IMR-90 (cell line): ENCODE measurements at regions not wholly inside any gene's neighbourhood (a gene's known extent, or its start where the extent isn't known, plus 50 kb on each side); places are given as distances from the start of the nearest gene placed in this dataset.

Source experiments
- ATAC-seq: fragments of 200-7000 bp; cut with Tn5 transposase; 2 replicates; pipeline ENCODE4 v1.9.1; 2020; ENCODE audit warnings: low read depth, mild to moderate bottlenecking, moderate library complexity
- BruUV-seq: library from RNA; stranded (reverse); fragments of 400-500 nt; replicated peaks from 2 replicates; lab custom pipeline; 2021; lab: Mats Ljungman, UMichigan
- CTCF ChIA-PET: fragments of 300-600 bp; formaldehyde crosslinking; extraction: SDS; loops from one replicate; lab custom pipeline; 2021; ENCODE audit warnings: antibody characterized with exemption; lab: Yijun Ruan, JAX
- POLR2A ChIA-PET: fragments of 300-600 bp; sonication (Branson Sonifier 250); formaldehyde crosslinking; loops from one replicate; lab custom pipeline; 2022; ENCODE audit warnings: antibody characterized with exemption; ENCODE audit not compliant: unreplicated experiment; lab: Charles Lee
- DNase-seq: peaks from one replicate; pipeline ENCODE4 v3.0.0; 2013
- H2AFZ ChIP-seq: replicated peaks from 2 replicates; pipeline ENCODE3; 2013; ENCODE audit warnings: low read length, mild to moderate bottlenecking; ENCODE audit not compliant: poor library complexity
- H2AK5ac ChIP-seq: 2 replicates; pipeline ENCODE4 v1.6.1; 2013; ENCODE audit warnings: low read depth, low read length, inconsistent platforms
- H2AK9ac ChIP-seq: replicated peaks from 2 replicates; pipeline ENCODE3; 2013; ENCODE audit warnings: mild to moderate bottlenecking, low read depth, low read length, moderate library complexity; ENCODE audit not compliant: poor library complexity
- H2BK120ac ChIP-seq: 2 replicates; pipeline ENCODE4 v1.6.1; 2013; ENCODE audit warnings: low read depth, low read length, inconsistent platforms
- H2BK15ac ChIP-seq: 3 replicates; pipeline ENCODE4 v1.6.1; 2013; ENCODE audit warnings: low read depth, low read length, inconsistent platforms
- H2BK20ac ChIP-seq: 2 replicates; pipeline ENCODE4 v1.6.1; 2013; ENCODE audit warnings: low read depth, mild to moderate bottlenecking, inconsistent platforms, low read length, moderate library complexity
- H2BK5ac ChIP-seq: 2 replicates; pipeline ENCODE4 v1.6.1; 2013; ENCODE audit warnings: mild to moderate bottlenecking, low read depth, low read length, inconsistent platforms; ENCODE audit not compliant: poor library complexity, severe bottlenecking
- H3K14ac ChIP-seq: replicated peaks from 2 replicates; pipeline ENCODE4 v1.6.1; 2013; ENCODE audit warnings: low read depth, low read length, inconsistent platforms
- H3K18ac ChIP-seq: 2 replicates; pipeline ENCODE4 v1.6.1; 2013; ENCODE audit warnings: low read depth, low read length, control low read depth
- H3K23ac ChIP-seq: 2 replicates; pipeline ENCODE4 v1.6.1; 2013; ENCODE audit warnings: low read depth, low read length, inconsistent platforms
- H3K27ac ChIP-seq: 2 replicates; pipeline ENCODE4 v1.5.1; 2013; ENCODE audit warnings: mild to moderate bottlenecking, control low read depth, low read length; ENCODE audit not compliant: insufficient read depth
- H3K27me3 ChIP-seq: 2 replicates; pipeline ENCODE4 v1.6.1; 2013; ENCODE audit warnings: low read length; ENCODE audit not compliant: control insufficient read depth, insufficient read depth
- H3K36me3 ChIP-seq: 2 replicates; pipeline ENCODE4 v1.6.1; 2013; ENCODE audit warnings: low read length, mixed read lengths; ENCODE audit not compliant: control insufficient read depth, insufficient read depth
- H3K4ac ChIP-seq: 2 replicates; pipeline ENCODE4 v1.6.1; 2013; ENCODE audit warnings: low read depth, low read length, inconsistent platforms
- H3K4me1 ChIP-seq: 2 replicates; pipeline ENCODE4 v1.6.1; 2013; ENCODE audit warnings: low read length, mixed read lengths; ENCODE audit not compliant: control insufficient read depth, insufficient read depth
- H3K4me2 ChIP-seq: 2 replicates; pipeline ENCODE4 v1.6.1; 2013; ENCODE audit warnings: low read depth, mild to moderate bottlenecking, control low read depth, low read length, moderate library complexity
- H3K4me3 ChIP-seq: 2 replicates; pipeline ENCODE4 v1.5.1; 2013; ENCODE audit warnings: low read depth, mild to moderate bottlenecking, control low read depth, low read length, moderate library complexity; ENCODE audit not compliant: insufficient read depth
- H3K56ac ChIP-seq: 2 replicates; pipeline ENCODE4 v1.6.1; 2013; ENCODE audit warnings: low read length, inconsistent platforms; ENCODE audit not compliant: insufficient read depth; ENCODE audit errors: extremely low read depth
- H3K79me1 ChIP-seq, 2 experiments: 2 replicates each; pipeline ENCODE4 v1.6.1; 2013; ENCODE audit warnings: low read length in 2 of 2, inconsistent platforms in 1 of 2, low read depth in 1 of 2
- H3K9ac ChIP-seq: 2 replicates; pipeline ENCODE4 v1.6.1; 2013; ENCODE audit warnings: low read depth, low read length, control low read depth
- H3K9me1 ChIP-seq: 2 replicates; pipeline ENCODE4 v1.6.1; 2013; ENCODE audit warnings: low read length, inconsistent platforms; ENCODE audit not compliant: insufficient read depth
- H3K9me3 ChIP-seq: 2 replicates; pipeline ENCODE4 v1.6.1; 2013; ENCODE audit warnings: low read length; ENCODE audit not compliant: control insufficient read depth, insufficient read depth
- H4K20me1 ChIP-seq: 2 replicates; pipeline ENCODE4 v1.6.1; 2013; ENCODE audit warnings: low read length, inconsistent platforms; ENCODE audit not compliant: insufficient read depth
- H4K5ac ChIP-seq: 2 replicates; pipeline ENCODE4 v1.6.1; 2013; ENCODE audit warnings: mild to moderate bottlenecking, low read depth, low read length, control low read depth
- H4K8ac ChIP-seq, 2 experiments: 2 replicates each; pipeline ENCODE4 v1.6.1; 2013; ENCODE audit warnings: low read depth in 2 of 2, low read length in 2 of 2, control low read depth in 1 of 2, inconsistent platforms in 1 of 2
- H4K91ac ChIP-seq: 2 replicates; pipeline ENCODE4 v1.6.1; 2013; ENCODE audit warnings: low read depth, low read length, inconsistent platforms; ENCODE audit not compliant: insufficient read depth
- BHLHE40 ChIP-seq: fragments of 150-350 bp; IDR thresholded peaks from 2 replicates; pipeline ENCODE4 v1.6.1; 2016; ENCODE audit warnings: mild to moderate bottlenecking, low read depth, low read length
- CEBPB ChIP-seq: IDR thresholded peaks from 2 replicates; pipeline ENCODE4 v1.6.1; 2012; ENCODE audit warnings: low read depth, low read length, improper control_type of control experiment
- CHD1 ChIP-seq: IDR thresholded peaks from 2 replicates; pipeline ENCODE4 v1.6.1; 2012; ENCODE audit warnings: low read depth, low read length, improper control_type of control experiment
- FOS ChIP-seq: fragments of 150-350 bp; IDR thresholded peaks from 2 replicates; pipeline ENCODE4 v1.6.1; 2016; ENCODE audit warnings: low read depth, low read length
- MAFK ChIP-seq: IDR thresholded peaks from 2 replicates; pipeline ENCODE4 v1.6.1; 2012; ENCODE audit warnings: low read depth, low read length, improper control_type of control experiment
- MAZ ChIP-seq: IDR thresholded peaks from 2 replicates; pipeline ENCODE4 v1.6.1; 2012; ENCODE audit warnings: low read depth, mild to moderate bottlenecking, low read length, improper control_type of control experiment, moderate library complexity, borderline replicate concordance
- MXI1 ChIP-seq: IDR thresholded peaks from 2 replicates; pipeline ENCODE4 v1.6.1; 2012; ENCODE audit warnings: low read depth, mild to moderate bottlenecking, low read length, moderate library complexity, borderline replicate concordance
- NFE2L2 ChIP-seq: fragments of 150-350 bp; IDR thresholded peaks from 2 replicates; pipeline ENCODE4 v1.6.1; 2016; ENCODE audit warnings: low read depth, mild to moderate bottlenecking, low read length
- POLR2A ChIP-seq: IDR thresholded peaks from 2 replicates; pipeline ENCODE4 v1.6.1; 2012; ENCODE audit warnings: mild to moderate bottlenecking, low read depth, low read length
- RAD21 ChIP-seq: IDR thresholded peaks from 2 replicates; pipeline ENCODE4 v1.6.1; 2012; ENCODE audit warnings: low read length, improper control_type of control experiment
- RCOR1 ChIP-seq: IDR thresholded peaks from 2 replicates; pipeline ENCODE4 v1.6.1; 2012; ENCODE audit warnings: mild to moderate bottlenecking, low read length, improper control_type of control experiment; ENCODE audit not compliant: insufficient replicate concordance
- RFX5 ChIP-seq: IDR thresholded peaks from 2 replicates; pipeline ENCODE4 v1.8.0; 2012; ENCODE audit warnings: low read depth, mild to moderate bottlenecking, low read length, moderate library complexity
- SMC3 ChIP-seq: fragments of 150-350 bp; IDR thresholded peaks from 2 replicates; pipeline ENCODE4 v1.6.1; 2016; ENCODE audit warnings: low read depth, mild to moderate bottlenecking, antibody characterized with exemption, low read length, moderate library complexity
- WGBS, 2 experiments: methylation state at CpG; one replicate each; pipeline versions ENCODE4 v1.1.5 to v1.1.7; 2013; ENCODE audit warnings: missing lambda C conversion rate in 2 of 2; ENCODE audit not compliant: insufficient read length in 1 of 2; ENCODE audit errors: extremely low coverage in 2 of 2; 5-methylcytosine and 5-hydroxymethylcytosine counted together
- dilution Hi-C: fragments of 300-500 bp; cut with HindIII; formaldehyde crosslinking; loops from one replicate; pipeline ENCODE4 v1.14.3; 2018; ENCODE audit warnings: low sequenced_read_pairs; ENCODE audit not compliant: unreplicated experiment
- in situ Hi-C: fragments of 300-500 bp; cut with MboI; formaldehyde crosslinking; loops from 3 replicates; pipeline ENCODE4 v1.14.3; 2019; ENCODE audit warnings: low sequenced_read_pairs, inconsistent platforms, mixed read lengths
- intact Hi-C: fragments of 100-400 bp; cut with micrococcal nuclease; formaldehyde crosslinking; loops from 2 replicates; pipeline ENCODE4 v1.10.0; 2022
- TF ChIP-seq, protein P1 (sequence below): fragments of 150-350 bp; IDR thresholded peaks from 2 replicates; pipeline ENCODE4 v1.6.1; 2016; ENCODE audit warnings: low read depth, mild to moderate bottlenecking, low read length, moderate library complexity, borderline replicate concordance
- TF ChIP-seq, protein P2 (sequence below): conservative IDR thresholded peaks from 2 replicates; pipeline ENCODE4 v1.5.1; 2012; ENCODE audit warnings: mild to moderate bottlenecking, low read depth, low read length, improper control_type of control experiment
- TF ChIP-seq, protein P3 (sequence below): fragments of 150-350 bp; IDR thresholded peaks from 2 replicates; pipeline ENCODE4 v1.6.1; 2017; ENCODE audit warnings: mild to moderate bottlenecking, antibody characterized with exemption, low read length, low read depth

DNA sequence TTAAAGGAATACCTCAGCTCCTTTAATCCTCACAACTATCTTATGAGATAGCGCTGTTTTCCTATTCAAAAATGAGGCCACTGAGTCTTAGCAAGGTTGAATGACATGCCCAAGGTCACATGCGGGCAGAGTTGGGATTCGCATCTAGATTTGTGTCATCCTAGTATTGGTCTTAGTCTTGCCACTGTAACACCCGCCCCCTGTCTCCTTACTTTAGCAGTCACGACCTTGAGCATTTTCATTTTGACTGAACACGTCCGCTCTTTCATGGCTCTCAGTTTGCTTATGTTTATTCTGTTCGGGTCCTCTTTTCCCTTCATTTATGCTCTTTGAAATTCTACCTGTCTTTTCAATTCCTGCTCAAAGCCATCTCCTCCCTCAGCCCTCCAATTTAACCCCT is 112.5 kb upstream of the CADPS start:
- CTCF ChIA-PET = no interaction called here
- dilution Hi-C loops = no loop called here

More for the DNA sequence above, 112.5 kb upstream of the CADPS start:
- Histone ChIP-seq H2BK20ac (no peak overlapping the region), H4K5ac (no peak overlapping the region), H2AFZ (no peak overlapping the region), H2BK120ac (no peak overlapping the region), H3K4me1 (no peaks in the 10 kb centered on the region), H2BK15ac (no peak overlapping the region), H3K4ac (no peak overlapping the region), H4K91ac (no peak overlapping the region), H3K4me3 (no peak overlapping the region), H3K27ac (no peak overlapping the region), H4K20me1 (no peaks in the 10 kb centered on the region), H3K9ac (no peak overlapping the region), H3K79me1 (no peaks in the 10 kb centered on the region), H3K36me3 (no peaks in the 10 kb centered on the region), H3K18ac (no peak overlapping the region), H3K9me3 (peaks cover 10% of the 10 kb centered on the region; the same call in 1 of the 2 replicates), H3K56ac (no peak overlapping the region), H4K8ac (no peak overlapping the region), H2BK5ac (no peak overlapping the region), H3K27me3 (no peaks in the 10 kb centered on the region), H3K9me1 (no peaks in the 10 kb centered on the region), H2AK9ac (no peak overlapping the region), H3K14ac (no peak overlapping the region), H2AK5ac (no peak overlapping the region), H3K4me2 (no peak overlapping the region), H3K23ac (no peak overlapping the region)
- DNase-seq = no peak
- intact Hi-C loops (no loop called here), in situ Hi-C loops (no loop called here)
- TF ChIP-seq MXI1 (no peak), CEBPB (no peak), NFE2L2 (no peak), FOS (no peak), RCOR1 (no peak), MAZ (no peak), MAFK (no peak), RAD21 (no peak), BHLHE40 (no peak), CHD1 (no peak), SMC3 (no peak), RFX5 (no peak), POLR2A (no peak)
- TF ChIP-seq, protein P1, sequence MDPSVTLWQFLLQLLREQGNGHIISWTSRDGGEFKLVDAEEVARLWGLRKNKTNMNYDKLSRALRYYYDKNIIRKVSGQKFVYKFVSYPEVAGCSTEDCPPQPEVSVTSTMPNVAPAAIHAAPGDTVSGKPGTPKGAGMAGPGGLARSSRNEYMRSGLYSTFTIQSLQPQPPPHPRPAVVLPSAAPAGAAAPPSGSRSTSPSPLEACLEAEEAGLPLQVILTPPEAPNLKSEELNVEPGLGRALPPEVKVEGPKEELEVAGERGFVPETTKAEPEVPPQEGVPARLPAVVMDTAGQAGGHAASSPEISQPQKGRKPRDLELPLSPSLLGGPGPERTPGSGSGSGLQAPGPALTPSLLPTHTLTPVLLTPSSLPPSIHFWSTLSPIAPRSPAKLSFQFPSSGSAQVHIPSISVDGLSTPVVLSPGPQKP = no peak
- TF ChIP-seq, protein P2, sequence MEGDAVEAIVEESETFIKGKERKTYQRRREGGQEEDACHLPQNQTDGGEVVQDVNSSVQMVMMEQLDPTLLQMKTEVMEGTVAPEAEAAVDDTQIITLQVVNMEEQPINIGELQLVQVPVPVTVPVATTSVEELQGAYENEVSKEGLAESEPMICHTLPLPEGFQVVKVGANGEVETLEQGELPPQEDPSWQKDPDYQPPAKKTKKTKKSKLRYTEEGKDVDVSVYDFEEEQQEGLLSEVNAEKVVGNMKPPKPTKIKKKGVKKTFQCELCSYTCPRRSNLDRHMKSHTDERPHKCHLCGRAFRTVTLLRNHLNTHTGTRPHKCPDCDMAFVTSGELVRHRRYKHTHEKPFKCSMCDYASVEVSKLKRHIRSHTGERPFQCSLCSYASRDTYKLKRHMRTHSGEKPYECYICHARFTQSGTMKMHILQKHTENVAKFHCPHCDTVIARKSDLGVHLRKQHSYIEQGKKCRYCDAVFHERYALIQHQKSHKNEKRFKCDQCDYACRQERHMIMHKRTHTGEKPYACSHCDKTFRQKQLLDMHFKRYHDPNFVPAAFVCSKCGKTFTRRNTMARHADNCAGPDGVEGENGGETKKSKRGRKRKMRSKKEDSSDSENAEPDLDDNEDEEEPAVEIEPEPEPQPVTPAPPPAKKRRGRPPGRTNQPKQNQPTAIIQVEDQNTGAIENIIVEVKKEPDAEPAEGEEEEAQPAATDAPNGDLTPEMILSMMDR = no peak
- TF ChIP-seq, protein P3, sequence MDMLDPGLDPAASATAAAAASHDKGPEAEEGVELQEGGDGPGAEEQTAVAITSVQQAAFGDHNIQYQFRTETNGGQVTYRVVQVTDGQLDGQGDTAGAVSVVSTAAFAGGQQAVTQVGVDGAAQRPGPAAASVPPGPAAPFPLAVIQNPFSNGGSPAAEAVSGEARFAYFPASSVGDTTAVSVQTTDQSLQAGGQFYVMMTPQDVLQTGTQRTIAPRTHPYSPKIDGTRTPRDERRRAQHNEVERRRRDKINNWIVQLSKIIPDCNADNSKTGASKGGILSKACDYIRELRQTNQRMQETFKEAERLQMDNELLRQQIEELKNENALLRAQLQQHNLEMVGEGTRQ = no peak
- 52% methylated on average over 4 of the region's 8 CpGs; no CpG with 5 or more reads in 1 of the 2 experiments for WGBS, 2 experiments
- no TSS peak for BruUV-seq
- ATAC-seq = no peak
- POLR2A ChIA-PET = no interaction called here
